ENCODE measurements at regions not wholly inside any gene's neighbourhood (a gene's known extent, or its start where the extent isn't known, plus 50 kb on each side); places are given as distances from the start of the nearest gene placed in this dataset.

GRCh38 chr12:92362785-92363184, 217.1 kb upstream of the BTG1 start:
- no TSS peak for BruUV-seq (replicated peaks)
- TF ChIP-seq CTCF (IDR thresholded peaks at IDR 0.05) (no peak), SIN3A (IDR thresholded peaks at IDR 0.05; ENCODE audit: borderline replicate concordance, insufficient read depth, low read depth, low read length) (no peak), TCF7L2 (IDR thresholded peaks at IDR 0.05; ENCODE audit: low read depth, low read length) (no peak), POLR2AphosphoS5 (IDR thresholded peaks at IDR 0.05; ENCODE audit: low read depth, low read length) (no peak), REST (IDR thresholded peaks at IDR 0.05; ENCODE audit: insufficient read depth in 1 of 2, low read depth in 2 of 2, low read length in 1 of 2) (no peak)
- Histone ChIP-seq H3K27ac (ENCODE audit: low read length) (no peak overlapping the region), H3K27me3 (ENCODE audit: control insufficient read depth, insufficient read depth, low read length) (no peaks in the 10 kb centered on the region), H3K36me3 (ENCODE audit: control insufficient read depth, insufficient read depth, low read length) (no peaks in the 10 kb centered on the region), H3K4me1 (ENCODE audit: control insufficient read depth, insufficient read depth, low read length) (no peaks in the 10 kb centered on the region), H3K4me3 (ENCODE audit: low read depth in 2 of 2, low read length in 2 of 2) (no peak overlapping the region), H3K9me3 (ENCODE audit: control insufficient read depth, insufficient read depth, low read depth, low read length) (no peaks in the 10 kb centered on the region)
- ATAC-seq (no peak), DNase-seq (ENCODE audit: low read depth, low spot score) (no peak)
- intact Hi-C loops (cut with micrococcal nuclease; ENCODE audit: unreplicated experiment) (no loop called here), in situ Hi-C loops (cut with HindIII; ENCODE audit: low pct_unique_long_range_greater_than_20kb, low sequenced_read_pairs) (no loop called here)
- ChIA-PET CTCF (no interaction called here), POLR2A (no interaction called here)

- in situ Hi-C loops (cut with HindIII; ENCODE audit: low pct_unique_long_range_greater_than_20kb, low sequenced_read_pairs) (no loop called here), intact Hi-C loops (cut with micrococcal nuclease; ENCODE audit: unreplicated experiment) (no loop called here)
- BruUV-seq (replicated peaks), result no TSS peak
- ChIA-PET POLR2A (no interaction called here), CTCF (no interaction called here)
- no peaks in the 10 kb centered on the region for H3K4me1 ChIP-seq (ENCODE audit: control insufficient read depth, insufficient read depth, low read length)
- H3K36me3 ChIP-seq (ENCODE audit: control insufficient read depth, insufficient read depth, low read length), result no peaks in the 10 kb centered on the region
- H3K27me3 ChIP-seq (ENCODE audit: control insufficient read depth, insufficient read depth, low read length), result no peaks in the 10 kb centered on the region
- TF ChIP-seq SIN3A (IDR thresholded peaks at IDR 0.05; ENCODE audit: borderline replicate concordance, insufficient read depth, low read depth, low read length) (no peak), TCF7L2 (IDR thresholded peaks at IDR 0.05; ENCODE audit: low read depth, low read length) (no peak), REST (IDR thresholded peaks at IDR 0.05; ENCODE audit: insufficient read depth in 1 of 2, low read depth in 2 of 2, low read length in 1 of 2) (no peak), CTCF (IDR thresholded peaks at IDR 0.05) (no peak), POLR2AphosphoS5 (IDR thresholded peaks at IDR 0.05; ENCODE audit: low read depth, low read length) (no peak)
- H3K27ac ChIP-seq (ENCODE audit: low read length), result no peak overlapping the region
- H3K9me3 ChIP-seq (ENCODE audit: control insufficient read depth, insufficient read depth, low read depth, low read length), result no peaks in the 10 kb centered on the region
- no peak overlapping the region for H3K4me3 ChIP-seq (ENCODE audit: low read depth in 2 of 2, low read length in 2 of 2)
- no peak for DNase-seq (ENCODE audit: low read depth, low spot score)
- ATAC-seq, result no peak
Observed at GRCh38 chr12:92362126-92362525, 216.5 kb upstream of the BTG1 start.
